OCI-LY7 (cell line): ENCODE measurements at regions not wholly inside any gene's neighbourhood (a gene's known extent, or its start where the extent isn't known, plus 50 kb on each side); places are given as distances from the start of the nearest gene placed in this dataset.

Experiments
- BruUV-seq: library from RNA; stranded (reverse); fragments of 400-500 nt; replicated peaks from 2 replicates; lab custom pipeline; 2021; lab: Mats Ljungman, UMichigan
- CTCF ChIA-PET: fragments of 300-600 bp; sonication (Branson Sonifier 250); formaldehyde crosslinking; loops from one replicate; lab custom pipeline; 2022; ENCODE audit warnings: antibody characterized with exemption; ENCODE audit not compliant: unreplicated experiment; lab: Charles Lee
- POLR2A ChIA-PET: fragments of 300-600 bp; sonication (Branson Sonifier 250); formaldehyde crosslinking; loops from one replicate; lab custom pipeline; 2022; ENCODE audit warnings: antibody characterized with exemption; lab: Charles Lee
- DNase-seq: peaks from one replicate; pipeline ENCODE4 v3.0.0-alpha.2; 2015; ENCODE audit warnings: low spot score
- H2AFZ ChIP-seq: fragments of 200-600 bp; sonication (generic), shearing (Covaris generic); 2 replicates; pipeline ENCODE4 v1.6.1; 2014; ENCODE audit warnings: mild to moderate bottlenecking, antibody characterized with exemption, low read length, moderate library complexity
- H3K27ac ChIP-seq: fragments of 200-600 bp; sonication (generic); 2 replicates; pipeline ENCODE4 v1.5.1; 2014; ENCODE audit warnings: mixed run types, low read depth, mild to moderate bottlenecking, moderate library complexity, low read length, inconsistent platforms; ENCODE audit not compliant: poor library complexity, severe bottlenecking
- H3K36me3 ChIP-seq: fragments of 200-600 bp; sonication (generic); 2 replicates; pipeline ENCODE4 v1.6.1; 2014; ENCODE audit warnings: mild to moderate bottlenecking, antibody characterized with exemption, low read length, moderate library complexity, mixed read lengths; ENCODE audit not compliant: insufficient read depth
- H3K4me1 ChIP-seq: fragments of 200-600 bp; sonication (generic); 2 replicates; pipeline ENCODE4 v1.5.1; 2014; ENCODE audit warnings: mild to moderate bottlenecking, low read length; ENCODE audit not compliant: insufficient read depth, poor library complexity, severe bottlenecking
- H3K4me2 ChIP-seq: fragments of 200-600 bp; sonication (generic); 2 replicates; pipeline ENCODE4 v1.6.1; 2014; ENCODE audit warnings: mild to moderate bottlenecking, low read length
- H3K4me3 ChIP-seq: fragments of 200-600 bp; sonication (generic); 2 replicates; pipeline ENCODE4 v1.5.1; 2014; ENCODE audit warnings: mild to moderate bottlenecking, low read depth, low read length; ENCODE audit not compliant: poor library complexity, severe bottlenecking
- H3K79me2 ChIP-seq: fragments of 200-600 bp; sonication (generic); 2 replicates; pipeline ENCODE4 v1.6.1; 2016; ENCODE audit warnings: low read depth, mild to moderate bottlenecking, low read length, moderate library complexity, mixed read lengths; ENCODE audit not compliant: insufficient read depth
- H3K9me2 ChIP-seq: fragments of 200-600 bp; sonication (generic); 2 replicates; pipeline ENCODE4 v1.6.1; 2016; ENCODE audit warnings: mild to moderate bottlenecking, low read length, mixed read lengths; ENCODE audit not compliant: insufficient read depth
- H3K9me3 ChIP-seq: fragments of 200-600 bp; sonication (generic); 2 replicates; pipeline ENCODE4 v1.6.1; 2014; ENCODE audit warnings: mild to moderate bottlenecking, mixed run types, low read length, mixed read lengths
- H4K20me1 ChIP-seq: fragments of 200-600 bp; sonication (generic); 2 replicates; pipeline ENCODE4 v1.6.1; 2014; ENCODE audit warnings: mild to moderate bottlenecking, antibody characterized with exemption, low read length, moderate library complexity, mixed read lengths; ENCODE audit not compliant: insufficient read depth
- EZH2phosphoT487 ChIP-seq: fragments of 200-600 bp; sonication (generic); IDR thresholded peaks from 2 replicates; pipeline ENCODE4 v1.6.1; 2018; ENCODE audit warnings: low read depth, borderline replicate concordance, mild to moderate bottlenecking, mixed run types, antibody characterized with exemption, low read length, moderate library complexity, mixed read lengths
- intact Hi-C: fragments of 100-400 bp; cut with micrococcal nuclease; formaldehyde crosslinking; loops from one replicate; pipeline ENCODE4 v1.10.0; 2022; ENCODE audit not compliant: unreplicated experiment
- TF ChIP-seq, protein P1 (sequence below): fragments of 200-600 bp; sonication (generic); conservative IDR thresholded peaks from 2 replicates; pipeline ENCODE4 v1.5.1; 2014; ENCODE audit warnings: mild to moderate bottlenecking, antibody characterized with exemption, low read length, moderate library complexity, mixed read lengths

DNA sequence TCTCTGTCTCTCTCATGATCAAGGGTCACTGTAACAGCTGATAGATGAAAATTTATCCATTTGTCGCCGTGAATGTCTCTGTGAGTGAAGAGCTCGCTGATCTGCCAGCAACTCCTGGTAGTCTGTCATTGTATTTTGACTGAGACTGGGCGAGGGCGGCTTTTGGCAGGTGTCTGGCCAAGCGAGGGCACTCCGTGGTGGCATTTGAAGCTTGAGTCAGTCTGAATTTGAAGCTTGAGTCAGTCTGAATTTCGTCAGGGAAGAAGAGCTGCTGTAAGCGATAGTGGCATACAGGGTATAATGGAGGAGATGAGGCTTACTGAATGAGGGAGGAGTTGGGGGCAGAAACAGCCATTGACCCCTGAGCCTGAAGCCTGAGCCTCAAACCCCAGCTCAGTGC lies 56.8 kb upstream of the FAM181A start:
- intact Hi-C loops, result no loop called here

DNA sequence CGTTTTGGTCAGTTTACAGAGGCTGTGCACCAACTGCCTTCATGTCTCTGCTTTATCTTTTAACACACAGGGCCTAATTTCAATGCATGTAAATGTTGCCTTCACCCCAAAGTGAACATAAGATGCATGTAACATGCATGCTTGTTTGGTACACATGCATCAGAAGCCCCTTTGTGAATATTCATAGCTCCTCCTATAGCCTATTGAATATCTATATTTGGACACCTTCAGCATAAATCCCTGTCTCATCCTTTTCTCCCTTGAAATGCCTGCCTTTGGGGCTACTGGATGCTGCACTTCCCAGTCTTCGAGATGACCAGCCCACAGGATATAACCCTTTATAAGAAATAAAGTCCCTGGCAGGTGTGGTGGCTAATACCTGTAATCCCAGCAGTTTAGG lies 57.7 kb upstream of the FAM181A start:
- POLR2A ChIA-PET, result no interaction called here
- no peak for DNase-seq
- intact Hi-C loops, result no loop called here
- CTCF ChIA-PET, result interaction anchor here (1.1 kb wide), 1 partner anchor 12 kb away, joined by 3 read pairs; no protein-coding TSS in a partner anchor
- Histone ChIP-seq H3K27ac (no peak overlapping the region), H3K36me3 (no peaks in the 10 kb centered on the region), H3K4me1 (no peaks in the 10 kb centered on the region), H3K9me2 (no peaks in the 10 kb centered on the region), H3K4me3 (no peak overlapping the region), H4K20me1 (no peaks in the 10 kb centered on the region), H3K79me2 (no peaks in the 10 kb centered on the region), H3K4me2 (no peak overlapping the region), H3K9me3 (no peaks in the 10 kb centered on the region), H2AFZ (no peak overlapping the region)
- TF ChIP-seq, protein P1, sequence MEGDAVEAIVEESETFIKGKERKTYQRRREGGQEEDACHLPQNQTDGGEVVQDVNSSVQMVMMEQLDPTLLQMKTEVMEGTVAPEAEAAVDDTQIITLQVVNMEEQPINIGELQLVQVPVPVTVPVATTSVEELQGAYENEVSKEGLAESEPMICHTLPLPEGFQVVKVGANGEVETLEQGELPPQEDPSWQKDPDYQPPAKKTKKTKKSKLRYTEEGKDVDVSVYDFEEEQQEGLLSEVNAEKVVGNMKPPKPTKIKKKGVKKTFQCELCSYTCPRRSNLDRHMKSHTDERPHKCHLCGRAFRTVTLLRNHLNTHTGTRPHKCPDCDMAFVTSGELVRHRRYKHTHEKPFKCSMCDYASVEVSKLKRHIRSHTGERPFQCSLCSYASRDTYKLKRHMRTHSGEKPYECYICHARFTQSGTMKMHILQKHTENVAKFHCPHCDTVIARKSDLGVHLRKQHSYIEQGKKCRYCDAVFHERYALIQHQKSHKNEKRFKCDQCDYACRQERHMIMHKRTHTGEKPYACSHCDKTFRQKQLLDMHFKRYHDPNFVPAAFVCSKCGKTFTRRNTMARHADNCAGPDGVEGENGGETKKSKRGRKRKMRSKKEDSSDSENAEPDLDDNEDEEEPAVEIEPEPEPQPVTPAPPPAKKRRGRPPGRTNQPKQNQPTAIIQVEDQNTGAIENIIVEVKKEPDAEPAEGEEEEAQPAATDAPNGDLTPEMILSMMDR, result no peak
- no peak for TF ChIP-seq EZH2phosphoT487
- BruUV-seq, result no TSS peak

More for the DNA sequence above, 56.8 kb upstream of the FAM181A start:
- H4K20me1 ChIP-seq, result no peaks in the 10 kb centered on the region
- TF ChIP-seq EZH2phosphoT487, result no peak
- TF ChIP-seq, protein P1, result no peak
- no peak overlapping the region for H2AFZ ChIP-seq
- no peaks in the 10 kb centered on the region for H3K9me3 ChIP-seq
- ChIA-PET POLR2A (interaction anchor here (0.7 kb wide), 1 partner anchor 31 kb away, joined by 5 read pairs; no protein-coding TSS in a partner anchor), CTCF (interaction anchor here (1.0 kb wide), 1 partner anchor 35 kb away, joined by 3 read pairs; no protein-coding TSS in a partner anchor)
- no peaks in the 10 kb centered on the region for H3K79me2 ChIP-seq
- no peak for DNase-seq
- no peaks in the 10 kb centered on the region for H3K4me1 ChIP-seq
- H3K36me3 ChIP-seq, result no peaks in the 10 kb centered on the region
- H3K27ac ChIP-seq, result no peak overlapping the region
- H3K4me2 ChIP-seq, result no peak overlapping the region
- no peak overlapping the region for H3K4me3 ChIP-seq
- no peaks in the 10 kb centered on the region for H3K9me2 ChIP-seq
- BruUV-seq, result no TSS peak

DNA sequence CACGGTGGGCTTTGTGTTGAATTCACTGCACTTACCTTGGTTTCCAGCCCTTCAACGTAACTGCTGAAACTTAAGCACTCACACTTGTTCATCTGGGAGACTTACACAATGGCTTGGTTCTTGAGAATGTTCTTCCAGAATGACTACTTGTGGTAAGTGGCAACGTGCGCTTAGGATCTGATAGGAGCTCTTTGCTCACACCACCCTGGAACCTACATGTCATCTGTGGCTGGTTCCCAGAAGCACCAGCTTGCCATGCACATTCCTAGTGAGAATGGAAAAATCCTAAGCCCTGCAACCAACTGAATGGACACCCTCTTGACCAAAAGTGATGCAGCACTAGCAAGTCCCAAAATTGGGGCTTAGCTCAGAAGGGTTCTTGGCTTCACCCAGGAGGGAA lies 59.0 kb upstream of the FAM181A start:
- no TSS peak for BruUV-seq
- no peak overlapping the region for H2AFZ ChIP-seq
- no peaks in the 10 kb centered on the region for H3K36me3 ChIP-seq
- POLR2A ChIA-PET, result interaction anchor here (0.6 kb wide), 2 partner anchors 150 to 610 kb away, joined by 3 read pairs; no protein-coding TSS in a partner anchor
- no peaks in the 10 kb centered on the region for H3K9me2 ChIP-seq
- no peaks in the 10 kb centered on the region for H3K9me3 ChIP-seq
- no peaks in the 10 kb centered on the region for H3K4me1 ChIP-seq
- intact Hi-C loops, result no loop called here
- no peak overlapping the region for H3K4me2 ChIP-seq
- no peaks in the 10 kb centered on the region for H4K20me1 ChIP-seq
- no peaks in the 10 kb centered on the region for H3K79me2 ChIP-seq
- H3K4me3 ChIP-seq, result no peak overlapping the region
- CTCF ChIA-PET, result no interaction called here
- TF ChIP-seq, protein P1, result no peak
- no peak for TF ChIP-seq EZH2phosphoT487
- no peak overlapping the region for H3K27ac ChIP-seq
- DNase-seq, result no peak
